ENCODE measurements at regions not wholly inside any gene's neighbourhood (a gene's known extent, or its start where the extent isn't known, plus 50 kb on each side); places are given as distances from the start of the nearest gene placed in this dataset.

DNA sequence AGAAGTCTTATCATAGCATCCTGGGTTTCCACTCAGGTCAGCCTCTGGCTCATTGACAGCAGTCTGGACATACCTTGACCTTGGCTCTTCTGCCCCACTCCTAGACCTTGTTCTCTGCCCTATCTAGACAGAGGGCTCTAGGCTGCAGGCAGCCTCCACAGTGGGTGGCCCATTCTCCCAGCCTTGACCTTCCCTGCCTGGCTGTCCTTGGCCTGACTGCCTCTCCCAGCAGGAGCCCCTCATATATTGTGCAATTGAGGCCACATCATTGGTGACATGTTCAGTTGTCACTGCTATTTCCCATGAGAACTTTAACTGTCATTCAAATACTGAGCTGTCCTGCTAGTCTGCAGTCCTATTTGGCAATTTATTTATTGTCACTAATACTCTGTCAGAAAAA, 503.4 kb downstream of the PLXNA4 start:
- no peaks in the 10 kb centered on the region for H3K36me3 Mint-ChIP-seq (ENCODE audit: low read depth)
- H3K4me3 Mint-ChIP-seq (ENCODE audit: low read depth) = no peak overlapping the region
- no peaks in the 10 kb centered on the region for H3K4me1 Mint-ChIP-seq (ENCODE audit: low read depth)
- intact Hi-C loops (cut with micrococcal nuclease) = no loop called here
- peaks cover 8% of the 10 kb centered on the region for H3K27me3 Mint-ChIP-seq (ENCODE audit: low read depth)
- DNase-seq (ENCODE audit: low spot score) = no peak
- H3K9me3 Mint-ChIP-seq = no peaks in the 10 kb centered on the region
- no peak overlapping the region for H3K27ac Mint-ChIP-seq

DNA sequence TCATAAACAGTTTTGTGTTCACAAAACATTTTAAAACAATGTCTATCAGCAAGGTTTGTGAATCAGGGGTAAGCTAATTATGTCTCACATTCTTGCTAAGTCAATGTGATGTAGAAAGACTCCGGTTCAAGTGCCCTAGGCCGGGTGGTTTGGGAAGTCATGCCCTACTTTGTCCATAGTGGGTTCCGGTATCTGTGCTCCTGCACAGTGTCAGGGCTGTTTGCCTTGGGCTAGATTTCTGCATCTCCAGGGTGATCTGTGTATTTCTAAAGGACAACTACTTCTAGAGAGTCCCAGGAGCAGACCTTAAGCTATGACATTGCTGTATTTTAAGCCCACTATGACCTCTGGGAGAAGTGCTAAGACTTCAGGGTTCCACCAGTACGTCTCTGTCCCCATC, 504.1 kb downstream of the PLXNA4 start:
- H3K27ac Mint-ChIP-seq = no peak overlapping the region
- DNase-seq (ENCODE audit: low spot score) = no peak
- H3K9me3 Mint-ChIP-seq = no peaks in the 10 kb centered on the region
- H3K4me1 Mint-ChIP-seq (ENCODE audit: low read depth) = no peaks in the 10 kb centered on the region
- H3K36me3 Mint-ChIP-seq (ENCODE audit: low read depth) = no peaks in the 10 kb centered on the region
- no peak overlapping the region for H3K4me3 Mint-ChIP-seq (ENCODE audit: low read depth)
- intact Hi-C loops (cut with micrococcal nuclease) = no loop called here
- H3K27me3 Mint-ChIP-seq (ENCODE audit: low read depth) = peaks cover 8% of the 10 kb centered on the region

DNA sequence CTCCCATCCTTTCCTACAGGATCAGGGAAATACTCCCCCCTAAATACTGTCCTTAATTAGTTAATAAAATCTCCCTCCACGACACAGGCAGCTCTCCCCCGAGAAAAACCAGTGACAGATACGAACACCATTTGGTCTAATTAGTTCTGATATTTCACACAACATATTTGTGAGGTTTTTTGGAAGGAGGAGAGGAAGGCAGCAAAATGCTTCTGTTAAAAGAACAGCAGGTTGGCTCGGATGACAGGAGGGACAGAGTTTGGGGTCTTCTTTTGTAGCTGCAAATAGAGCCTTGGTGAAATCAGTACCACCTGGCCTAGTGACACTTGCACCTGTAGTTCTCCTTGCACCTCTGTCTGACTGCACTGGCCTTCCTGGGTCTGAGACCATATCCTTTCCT, 507.0 kb downstream of the PLXNA4 start:
- Mint-ChIP-seq H3K9me3 (no peaks in the 10 kb centered on the region), H3K4me3 (ENCODE audit: low read depth) (no peak overlapping the region), H3K27ac (no peak overlapping the region), H3K36me3 (ENCODE audit: low read depth) (no peaks in the 10 kb centered on the region), H3K4me1 (ENCODE audit: low read depth) (no peaks in the 10 kb centered on the region), H3K27me3 (ENCODE audit: low read depth) (no peaks in the 10 kb centered on the region)
- intact Hi-C loops (cut with micrococcal nuclease) = no loop called here
- no peak for DNase-seq (ENCODE audit: low spot score)

DNA sequence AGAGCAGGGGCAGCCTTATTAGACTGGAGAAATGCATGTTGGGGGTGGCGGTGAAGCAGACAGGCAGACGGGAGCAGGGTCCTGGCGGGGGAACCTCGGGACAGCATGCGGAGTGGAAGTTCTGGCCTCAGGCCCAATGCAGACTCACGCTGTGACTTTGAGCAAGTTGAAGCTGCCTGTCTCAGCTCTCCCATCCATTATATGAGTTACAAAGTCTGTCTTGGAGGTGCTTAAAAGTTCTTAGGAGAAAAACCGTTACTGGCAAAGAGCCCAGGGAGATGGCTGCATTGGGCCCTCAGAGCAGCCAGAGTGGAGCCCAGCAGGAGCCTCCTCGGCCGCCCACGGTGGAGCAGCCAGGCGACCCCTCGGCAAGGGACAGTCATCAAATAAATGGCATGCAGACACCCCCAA, 509.5 kb downstream of the PLXNA4 start:
- H3K27me3 Mint-ChIP-seq (ENCODE audit: low read depth) = no peaks in the 10 kb centered on the region
- no peak overlapping the region for H3K4me3 Mint-ChIP-seq (ENCODE audit: low read depth)
- H3K9me3 Mint-ChIP-seq = no peaks in the 10 kb centered on the region
- no peak for DNase-seq (ENCODE audit: low spot score)
- no peak overlapping the region for H3K27ac Mint-ChIP-seq
- intact Hi-C loops (cut with micrococcal nuclease) = no loop called here
- H3K4me1 Mint-ChIP-seq (ENCODE audit: low read depth) = no peaks in the 10 kb centered on the region
- H3K36me3 Mint-ChIP-seq (ENCODE audit: low read depth) = no peaks in the 10 kb centered on the region

DNA sequence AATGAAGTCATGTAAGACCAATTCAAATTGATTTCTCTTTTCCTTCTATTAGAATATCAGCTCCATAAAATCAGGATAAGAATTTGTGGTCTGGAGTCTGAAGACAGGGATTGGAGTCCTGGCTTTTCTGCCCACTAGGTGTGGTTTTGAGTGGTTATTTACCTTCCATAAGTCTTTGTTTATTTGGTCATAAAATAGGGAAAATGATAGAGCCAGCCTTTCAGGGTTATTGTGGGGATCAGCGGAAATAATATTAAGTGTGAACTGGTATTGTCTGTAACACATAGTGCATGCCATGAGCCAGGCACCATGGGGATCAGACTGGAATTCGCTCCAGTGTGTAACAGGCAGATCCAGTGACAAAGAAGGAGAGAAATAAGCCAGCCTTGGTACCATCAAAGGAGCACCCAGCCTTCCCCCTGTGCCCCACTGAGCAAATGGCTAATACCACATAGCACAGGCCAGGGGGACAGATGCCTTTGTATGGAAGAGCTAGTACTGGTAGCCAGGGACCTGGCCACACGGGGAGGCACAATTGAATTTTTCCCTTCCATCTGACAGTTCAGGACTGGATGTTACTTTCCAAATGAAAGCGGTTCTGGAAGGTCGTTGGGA, 509.7 kb upstream of the PODXL start:
- no peak for DNase-seq (ENCODE audit: low spot score)
- no peak overlapping the region for H3K4me3 Mint-ChIP-seq (ENCODE audit: low read depth)
- H3K27me3 Mint-ChIP-seq (ENCODE audit: low read depth) = peaks cover 3% of the 10 kb centered on the region
- no peaks in the 10 kb centered on the region for H3K4me1 Mint-ChIP-seq (ENCODE audit: low read depth)
- no peak overlapping the region for H3K27ac Mint-ChIP-seq
- no peaks in the 10 kb centered on the region for H3K9me3 Mint-ChIP-seq
- intact Hi-C loops (cut with micrococcal nuclease) = no loop called here
- H3K36me3 Mint-ChIP-seq (ENCODE audit: low read depth) = no peaks in the 10 kb centered on the region

DNA sequence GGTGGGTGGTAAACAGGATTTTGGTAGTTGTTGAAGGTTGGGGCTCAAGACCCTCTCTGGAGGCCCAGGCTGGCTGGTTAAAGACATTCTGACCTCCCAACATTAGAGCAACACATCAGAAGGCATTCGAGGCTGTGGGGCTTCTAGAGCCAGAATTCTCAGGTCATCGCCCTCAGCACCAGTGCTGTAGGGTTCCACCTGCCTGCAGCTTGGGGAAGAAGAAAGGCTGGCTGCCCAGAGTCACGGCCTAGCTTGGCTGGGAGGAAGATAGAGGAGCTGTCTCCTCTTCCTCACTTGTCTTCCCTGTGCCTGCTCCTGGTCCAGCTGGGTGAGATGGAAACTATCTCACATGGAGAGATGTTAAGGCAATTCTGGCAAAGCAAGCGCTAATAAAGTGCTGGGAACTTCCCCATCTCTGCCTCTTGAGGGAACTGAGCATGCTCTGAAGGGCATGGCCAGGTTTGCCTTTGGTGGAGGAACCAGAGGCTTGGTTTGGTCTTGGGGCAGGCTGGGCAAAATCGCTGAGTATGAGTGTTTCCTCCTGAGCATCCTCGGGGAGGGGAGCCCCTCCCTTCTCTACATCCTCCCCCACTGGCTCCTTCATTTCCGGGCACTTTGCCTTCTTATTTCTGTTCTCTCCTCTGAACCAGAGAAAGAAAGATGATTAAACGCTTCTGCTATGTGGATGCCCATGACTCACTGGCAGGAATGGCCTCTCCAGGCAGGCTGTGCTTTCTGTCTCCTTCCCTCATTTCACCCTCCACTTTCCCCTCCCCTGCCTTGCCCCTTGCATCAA, 509.0 kb upstream of the PODXL start:
- Mint-ChIP-seq H3K4me1 (ENCODE audit: low read depth) (no peaks in the 10 kb centered on the region), H3K9me3 (no peaks in the 10 kb centered on the region), H3K4me3 (ENCODE audit: low read depth) (no peak overlapping the region), H3K27ac (no peak overlapping the region), H3K36me3 (ENCODE audit: low read depth) (no peaks in the 10 kb centered on the region), H3K27me3 (ENCODE audit: low read depth) (peaks cover 3% of the 10 kb centered on the region)
- DNase-seq (ENCODE audit: low spot score) = no peak
- intact Hi-C loops (cut with micrococcal nuclease) = no loop called here

DNA sequence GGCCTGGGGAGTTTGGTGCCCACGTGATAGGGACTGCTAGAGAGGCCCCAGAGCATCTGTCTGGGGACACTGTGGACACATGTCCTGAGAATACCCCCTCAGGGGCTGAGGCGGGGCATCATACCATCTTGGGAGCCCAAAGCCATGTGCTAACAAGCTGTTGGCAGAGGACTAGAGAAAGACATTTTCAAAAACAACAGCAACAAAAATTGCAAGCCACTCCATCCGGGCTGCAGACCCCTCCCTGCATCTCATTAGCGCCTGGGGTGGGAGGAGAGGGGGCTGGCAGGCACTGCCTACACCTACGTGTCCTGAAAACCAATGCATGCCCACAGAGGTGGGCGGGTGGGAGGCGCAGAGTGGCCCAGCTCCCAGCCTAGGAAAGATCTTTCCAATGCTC, 507.4 kb upstream of the PODXL start:
- Mint-ChIP-seq H3K27me3 (ENCODE audit: low read depth) (peaks cover 3% of the 10 kb centered on the region), H3K4me3 (ENCODE audit: low read depth) (no peak overlapping the region), H3K27ac (no peak overlapping the region), H3K4me1 (ENCODE audit: low read depth) (no peaks in the 10 kb centered on the region), H3K9me3 (no peaks in the 10 kb centered on the region), H3K36me3 (ENCODE audit: low read depth) (no peaks in the 10 kb centered on the region)
- DNase-seq (ENCODE audit: low spot score) = no peak
- intact Hi-C loops (cut with micrococcal nuclease) = no loop called here

DNA sequence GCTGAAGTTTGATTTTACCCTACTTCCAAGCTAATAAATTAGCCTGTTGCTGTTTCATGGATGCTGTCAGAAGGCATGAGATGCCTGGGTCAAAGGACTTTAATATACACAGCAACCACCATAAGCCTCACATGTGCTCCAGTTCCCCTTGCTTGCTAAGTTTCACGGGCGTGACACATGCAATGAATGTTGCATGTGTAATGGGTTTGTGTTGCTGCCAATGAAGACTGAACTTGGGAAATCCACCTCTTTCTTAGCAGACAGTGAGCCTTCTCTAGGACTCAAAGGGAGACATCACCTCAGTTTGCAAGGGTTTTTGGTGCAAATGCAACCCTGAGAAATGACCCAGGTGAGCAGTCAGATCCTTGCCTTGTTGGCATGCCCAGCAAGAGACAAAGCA, 505.5 kb upstream of the PODXL start:
- H3K27ac Mint-ChIP-seq = no peak overlapping the region
- no peak for DNase-seq (ENCODE audit: low spot score)
- no peaks in the 10 kb centered on the region for H3K9me3 Mint-ChIP-seq
- no peaks in the 10 kb centered on the region for H3K36me3 Mint-ChIP-seq (ENCODE audit: low read depth)
- H3K4me3 Mint-ChIP-seq (ENCODE audit: low read depth) = no peak overlapping the region
- H3K4me1 Mint-ChIP-seq (ENCODE audit: low read depth) = no peaks in the 10 kb centered on the region
- peaks cover 3% of the 10 kb centered on the region for H3K27me3 Mint-ChIP-seq (ENCODE audit: low read depth)
- intact Hi-C loops (cut with micrococcal nuclease) = no loop called here

DNA sequence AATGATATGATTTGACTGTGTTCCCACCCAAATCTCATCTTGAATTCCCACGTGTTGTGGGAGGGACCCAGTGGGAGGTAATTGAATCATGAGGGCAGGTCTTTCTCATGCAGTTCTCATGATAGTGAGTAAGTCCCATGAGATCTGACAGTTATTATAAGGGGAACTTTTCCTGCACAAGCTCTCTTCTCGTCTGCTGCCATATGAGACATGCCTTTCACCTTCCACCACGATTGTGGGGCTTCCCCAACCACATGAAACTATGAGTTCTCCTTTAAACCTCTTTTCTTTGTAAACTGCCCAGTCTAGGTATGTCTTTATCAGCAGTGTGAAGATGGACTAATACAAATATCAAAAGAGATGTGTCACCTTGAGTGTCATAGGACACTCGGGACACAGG, 502.7 kb upstream of the PODXL start:
- Mint-ChIP-seq H3K4me1 (ENCODE audit: low read depth) (no peaks in the 10 kb centered on the region), H3K9me3 (no peaks in the 10 kb centered on the region), H3K27ac (no peak overlapping the region), H3K27me3 (ENCODE audit: low read depth) (peaks cover 3% of the 10 kb centered on the region), H3K4me3 (ENCODE audit: low read depth) (no peak overlapping the region), H3K36me3 (ENCODE audit: low read depth) (no peaks in the 10 kb centered on the region)
- intact Hi-C loops (cut with micrococcal nuclease) = no loop called here
- DNase-seq (ENCODE audit: low spot score) = no peak

DNA sequence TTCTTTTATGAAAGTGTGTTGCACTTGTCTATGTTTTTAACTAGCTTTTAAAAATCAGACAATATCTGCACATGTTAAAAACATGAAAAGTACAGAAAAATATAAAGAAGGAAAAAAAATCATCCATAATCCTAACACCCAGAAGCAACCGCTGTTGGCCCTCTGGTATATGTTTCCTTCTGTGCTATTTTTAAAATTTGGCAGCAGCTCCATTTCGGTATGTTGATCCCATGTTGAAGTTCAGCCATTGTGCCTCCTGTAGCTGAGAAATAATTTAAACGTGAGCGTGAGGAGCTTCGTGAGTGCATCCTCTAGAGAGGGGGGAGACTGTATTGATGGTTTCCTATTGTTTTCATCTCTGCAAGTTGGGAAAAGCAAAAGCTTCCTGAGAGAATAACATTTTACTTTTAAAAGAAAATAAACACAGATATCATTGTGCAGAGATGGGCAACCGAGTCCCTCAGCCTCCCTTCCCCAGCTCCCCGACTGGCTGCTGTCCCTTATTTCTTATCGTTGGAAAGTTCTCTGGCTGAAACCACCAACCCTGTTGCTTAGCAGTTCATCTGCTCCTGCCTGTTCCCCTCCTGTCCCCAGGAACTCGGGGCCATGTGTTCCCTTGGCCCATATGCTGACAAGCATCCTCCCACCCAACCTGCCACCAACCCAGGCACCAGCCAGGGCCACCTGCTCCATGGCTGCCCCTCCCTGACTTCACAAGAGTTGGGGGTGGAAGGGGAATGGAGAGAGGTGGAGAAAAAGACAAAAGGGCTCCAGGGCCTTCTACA, 499.1 kb upstream of the PODXL start:
- Mint-ChIP-seq H3K36me3 (ENCODE audit: low read depth) (no peaks in the 10 kb centered on the region), H3K27ac (no peak overlapping the region), H3K4me1 (ENCODE audit: low read depth) (no peaks in the 10 kb centered on the region), H3K4me3 (ENCODE audit: low read depth) (no peak overlapping the region), H3K27me3 (ENCODE audit: low read depth) (no peaks in the 10 kb centered on the region), H3K9me3 (no peaks in the 10 kb centered on the region)
- intact Hi-C loops (cut with micrococcal nuclease) = no loop called here
- DNase-seq (ENCODE audit: low spot score) = no peak

DNA sequence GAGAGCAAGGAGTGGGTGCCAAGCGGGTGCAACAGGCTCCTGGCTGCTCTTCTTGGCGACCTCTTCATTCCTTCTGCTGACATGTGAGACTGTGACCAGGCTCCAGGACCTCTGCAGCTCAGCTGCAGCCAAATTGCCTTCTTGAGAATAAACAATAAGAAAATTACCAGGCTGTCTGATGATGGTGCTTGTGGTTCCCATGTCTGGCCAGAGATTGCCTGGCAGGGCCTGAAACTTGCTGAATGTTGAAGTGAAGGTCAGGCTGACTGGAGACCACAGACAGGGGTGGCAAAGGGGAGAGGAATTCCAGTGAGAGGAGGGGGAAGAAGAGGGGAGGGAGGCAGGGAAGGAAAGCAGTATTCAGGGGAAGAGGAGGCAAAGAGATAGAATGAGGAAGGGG, 497.4 kb upstream of the PODXL start:
- no peaks in the 10 kb centered on the region for H3K4me1 Mint-ChIP-seq (ENCODE audit: low read depth)
- no peaks in the 10 kb centered on the region for H3K9me3 Mint-ChIP-seq
- no peak for DNase-seq (ENCODE audit: low spot score)
- H3K27ac Mint-ChIP-seq = no peak overlapping the region
- H3K36me3 Mint-ChIP-seq (ENCODE audit: low read depth) = no peaks in the 10 kb centered on the region
- no peak overlapping the region for H3K4me3 Mint-ChIP-seq (ENCODE audit: low read depth)
- H3K27me3 Mint-ChIP-seq (ENCODE audit: low read depth) = no peaks in the 10 kb centered on the region
- intact Hi-C loops (cut with micrococcal nuclease) = no loop called here

DNA sequence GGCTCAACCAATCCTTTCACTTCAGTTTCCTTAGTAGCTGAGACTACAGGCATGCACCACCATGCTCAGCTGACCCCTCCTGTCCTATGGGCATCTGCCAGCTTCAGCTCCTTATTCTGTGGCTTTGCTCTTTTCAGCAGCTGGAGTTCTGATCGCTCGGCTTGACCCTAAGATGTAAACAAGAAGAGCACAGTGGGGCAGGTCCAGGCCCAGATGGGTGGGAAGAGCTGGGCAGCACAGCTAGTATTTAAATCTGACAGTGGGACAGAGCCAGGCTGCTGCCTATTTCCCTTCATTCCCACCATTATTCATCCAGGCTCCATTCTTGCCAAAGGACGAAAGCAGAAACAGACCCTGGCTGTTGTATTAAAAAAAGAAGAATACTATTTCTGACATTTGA, 494.9 kb upstream of the PODXL start:
- Mint-ChIP-seq H3K9me3 (no peaks in the 10 kb centered on the region), H3K27me3 (ENCODE audit: low read depth) (no peaks in the 10 kb centered on the region), H3K36me3 (ENCODE audit: low read depth) (no peaks in the 10 kb centered on the region), H3K27ac (no peak overlapping the region), H3K4me1 (ENCODE audit: low read depth) (no peaks in the 10 kb centered on the region), H3K4me3 (ENCODE audit: low read depth) (no peak overlapping the region)
- intact Hi-C loops (cut with micrococcal nuclease) = no loop called here
- DNase-seq (ENCODE audit: low spot score) = no peak
